ENCODE measurements at regions not wholly inside any gene's neighbourhood (a gene's known extent, or its start where the extent isn't known, plus 50 kb on each side); places are given as distances from the start of the nearest gene placed in this dataset.

- DNase-seq (ENCODE audit: low read depth): no peak
- TF ChIP-seq CTCF (IDR thresholded peaks at IDR 0.05; ENCODE audit: low read length, missing control alignments): no peak
- H3K4me3 ChIP-seq (replicated peaks; ENCODE audit: low read depth, low read length): no peak overlapping the region
Measured at GRCh38 chr11:79963856-79964645, 523.2 kb upstream of the TENM4 start.

DNA sequence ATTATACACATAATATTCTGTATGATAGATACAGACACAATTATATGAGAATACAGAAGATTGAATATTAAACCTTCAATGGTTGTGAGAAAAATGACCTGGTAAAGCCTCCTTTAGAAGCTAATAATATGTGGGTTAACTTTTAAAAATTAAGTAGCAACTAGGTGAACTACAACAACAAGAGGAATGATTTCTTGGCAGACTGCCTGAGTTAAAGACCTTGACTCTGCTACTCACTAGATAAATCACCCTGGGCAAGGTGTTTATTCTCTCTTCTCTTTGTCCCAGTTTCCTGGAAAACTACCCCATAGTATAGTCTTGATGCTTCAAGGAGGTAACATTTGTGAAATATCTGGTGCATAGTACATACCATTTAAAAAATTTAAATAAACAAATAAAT, 519.6 kb upstream of the TENM4 start:
- no peak for DNase-seq (ENCODE audit: low read depth)
- TF ChIP-seq CTCF (IDR thresholded peaks at IDR 0.05; ENCODE audit: low read length, missing control alignments): no peak

DNA sequence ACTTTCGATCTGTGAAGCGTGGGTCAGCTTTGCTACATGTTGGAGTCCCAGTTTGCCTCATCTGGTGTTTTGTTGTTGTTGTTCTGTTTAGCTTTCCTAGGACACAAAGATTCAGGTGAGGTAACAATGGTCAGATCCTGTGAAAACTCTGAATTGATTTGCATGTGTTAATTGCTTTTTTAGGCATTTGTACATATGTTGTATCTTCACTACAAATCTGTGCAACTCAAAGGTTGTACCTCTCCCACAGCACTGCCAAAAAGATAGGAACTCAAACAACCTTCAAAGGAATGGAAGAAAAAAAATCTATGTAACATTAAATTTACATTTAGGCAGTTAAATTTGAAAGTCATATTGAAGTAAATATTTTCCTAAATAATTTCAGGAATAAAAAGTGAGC, 518.5 kb upstream of the TENM4 start:
- DNase-seq (ENCODE audit: low read depth): no peak
- H3K4me3 ChIP-seq (replicated peaks; ENCODE audit: low read depth, low read length): no peak overlapping the region
- no peak for TF ChIP-seq CTCF (IDR thresholded peaks at IDR 0.05; ENCODE audit: low read length, missing control alignments)

More for the DNA sequence above, 519.6 kb upstream of the TENM4 start:
- H3K4me3 ChIP-seq (replicated peaks; ENCODE audit: low read depth, low read length): no peak overlapping the region

DNA sequence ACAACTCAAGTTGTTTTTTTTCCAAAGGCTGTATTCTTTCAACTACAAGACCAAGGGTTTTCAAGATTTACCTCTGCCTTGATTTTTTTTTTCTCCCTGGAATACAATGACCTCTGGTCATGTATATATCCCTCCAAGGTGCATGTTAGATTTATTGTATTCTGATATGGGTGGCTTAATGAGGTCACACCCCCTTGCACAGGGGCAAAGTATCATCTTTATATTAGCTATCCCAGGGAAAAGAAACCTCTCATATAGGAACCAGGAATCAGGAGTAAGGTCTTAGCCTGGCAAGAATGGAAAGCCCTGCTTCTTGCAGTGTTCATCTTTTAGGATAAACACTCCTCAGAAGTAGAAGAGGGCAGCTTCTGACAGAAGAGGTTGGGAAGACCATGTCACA, 516.9 kb upstream of the TENM4 start:
- TF ChIP-seq CTCF (IDR thresholded peaks at IDR 0.05; ENCODE audit: low read length, missing control alignments): no peak
- H3K4me3 ChIP-seq (replicated peaks; ENCODE audit: low read depth, low read length): no peak overlapping the region
- no peak for DNase-seq (ENCODE audit: low read depth)

- TF ChIP-seq CTCF (IDR thresholded peaks at IDR 0.05; ENCODE audit: low read length, missing control alignments): no peak
- H3K4me3 ChIP-seq (replicated peaks; ENCODE audit: low read depth, low read length): no peak overlapping the region
Measured at GRCh38 chr11:79956061-79956460, 515.2 kb upstream of the TENM4 start.

GRCh38 chr11:79953629-79954028, 512.8 kb upstream of the TENM4 start:
- no peak for TF ChIP-seq CTCF (IDR thresholded peaks at IDR 0.05; ENCODE audit: low read length, missing control alignments)
- H3K4me3 ChIP-seq (replicated peaks; ENCODE audit: low read depth, low read length): no peak overlapping the region
- no peak for DNase-seq (ENCODE audit: low read depth)

More at GRCh38 chr11:79956061-79956460, 515.2 kb upstream of the TENM4 start:
- DNase-seq (ENCODE audit: low read depth): no peak

DNA sequence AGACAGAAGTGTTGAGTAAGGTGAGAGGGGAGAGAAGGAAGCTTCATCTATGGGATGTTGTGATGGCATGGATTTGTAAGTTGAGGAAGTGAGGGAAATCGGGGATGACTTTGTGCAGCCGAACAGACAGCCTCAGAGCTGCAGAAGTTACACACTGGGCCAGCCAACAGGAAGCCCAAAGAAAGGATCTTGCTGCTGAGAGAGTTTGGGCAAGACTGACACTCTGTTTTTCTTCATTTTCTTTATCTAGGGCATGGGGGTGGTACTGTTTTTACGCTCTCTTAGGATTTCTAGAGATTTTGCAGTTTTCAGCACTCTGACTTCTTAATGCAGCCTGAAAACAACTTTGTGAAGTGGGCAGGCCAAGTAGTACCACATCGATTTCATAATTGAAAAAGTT, 509.9 kb upstream of the TENM4 start:
- DNase-seq (ENCODE audit: low read depth): no peak
- no peak overlapping the region for H3K4me3 ChIP-seq (replicated peaks; ENCODE audit: low read depth, low read length)
- TF ChIP-seq CTCF (IDR thresholded peaks at IDR 0.05; ENCODE audit: low read length, missing control alignments): no peak
